ENCODE measurements at regions not wholly inside any gene's neighbourhood (a gene's known extent, or its start where the extent isn't known, plus 50 kb on each side); places are given as distances from the start of the nearest gene placed in this dataset.

- no CpG with 5 or more reads among the region's 2 CpGs for WGBS (ENCODE audit: insufficient coverage, insufficient read length)
- H3K27ac ChIP-seq (ENCODE audit: low read length), result no peak overlapping the region
- no peaks in the 10 kb centered on the region for H3K36me3 ChIP-seq (ENCODE audit: control insufficient read depth, insufficient read depth, low read length)
- no peaks in the 10 kb centered on the region for H3K9me3 ChIP-seq (ENCODE audit: control insufficient read depth, insufficient read depth, low read length)
- no peak for DNase-seq (ENCODE audit: low read depth, low spot score)
- no peaks in the 10 kb centered on the region for H3K27me3 ChIP-seq (ENCODE audit: control insufficient read depth, insufficient read depth, low read length)
- no peak overlapping the region for H3K4me3 ChIP-seq (ENCODE audit: low read length)
- no peaks in the 10 kb centered on the region for H3K4me1 ChIP-seq (ENCODE audit: control insufficient read depth, insufficient read depth, low read length)
Measured at GRCh38 chr3:23055733-23056376, 147.3 kb upstream of the UBE2E2 start.

- no peaks in the 10 kb centered on the region for H3K9me3 ChIP-seq (ENCODE audit: control insufficient read depth, insufficient read depth, low read length)
- H3K4me1 ChIP-seq (ENCODE audit: control insufficient read depth, insufficient read depth, low read length), result no peaks in the 10 kb centered on the region; the same call in 1 of the 2 replicates
- no peak overlapping the region for H3K4me3 ChIP-seq (ENCODE audit: low read length)
- WGBS (ENCODE audit: insufficient coverage, insufficient read length), result no CpG with 5 or more reads among the region's 1 CpG
- no peaks in the 10 kb centered on the region for H3K27me3 ChIP-seq (ENCODE audit: control insufficient read depth, insufficient read depth, low read length)
- no peak overlapping the region for H3K27ac ChIP-seq (ENCODE audit: low read length)
- DNase-seq (ENCODE audit: low read depth, low spot score), result no peak
- H3K36me3 ChIP-seq (ENCODE audit: control insufficient read depth, insufficient read depth, low read length), result no peaks in the 10 kb centered on the region
Measured at GRCh38 chr3:23062582-23062981, 140.5 kb upstream of the UBE2E2 start.

GRCh38 chr3:23062982-23063381, 140.1 kb upstream of the UBE2E2 start:
- DNase-seq (ENCODE audit: low read depth, low spot score), result no peak
- WGBS (ENCODE audit: insufficient coverage, insufficient read length), result no CpG with 5 or more reads among the region's 1 CpG
- Histone ChIP-seq H3K27ac (ENCODE audit: low read length) (no peak overlapping the region), H3K9me3 (ENCODE audit: control insufficient read depth, insufficient read depth, low read length) (no peaks in the 10 kb centered on the region), H3K4me3 (ENCODE audit: low read length) (no peak overlapping the region), H3K36me3 (ENCODE audit: control insufficient read depth, insufficient read depth, low read length) (no peaks in the 10 kb centered on the region), H3K27me3 (ENCODE audit: control insufficient read depth, insufficient read depth, low read length) (no peaks in the 10 kb centered on the region), H3K4me1 (ENCODE audit: control insufficient read depth, insufficient read depth, low read length) (no peaks in the 10 kb centered on the region; the same call in 1 of the 2 replicates)

- H3K36me3 ChIP-seq (ENCODE audit: control insufficient read depth, insufficient read depth, low read length), result no peaks in the 10 kb centered on the region
- no peaks in the 10 kb centered on the region for H3K9me3 ChIP-seq (ENCODE audit: control insufficient read depth, insufficient read depth, low read length)
- DNase-seq (ENCODE audit: low read depth, low spot score), result no peak
- H3K27me3 ChIP-seq (ENCODE audit: control insufficient read depth, insufficient read depth, low read length), result no peaks in the 10 kb centered on the region
- H3K27ac ChIP-seq (ENCODE audit: low read length), result no peak overlapping the region
- H3K4me1 ChIP-seq (ENCODE audit: control insufficient read depth, insufficient read depth, low read length), result peaks cover 1% of the 10 kb centered on the region; the same call in 1 of the 2 replicates
- no peak overlapping the region for H3K4me3 ChIP-seq (ENCODE audit: low read length)
Measured at GRCh38 chr3:23067116-23067515, 136.0 kb upstream of the UBE2E2 start.

- no peaks in the 10 kb centered on the region for H3K36me3 ChIP-seq (ENCODE audit: control insufficient read depth, insufficient read depth, low read length)
- no CpG with 5 or more reads among the region's 4 CpGs for WGBS (ENCODE audit: insufficient coverage, insufficient read length)
- peaks cover 1% of the 10 kb centered on the region; the same call in 1 of the 2 replicates for H3K4me1 ChIP-seq (ENCODE audit: control insufficient read depth, insufficient read depth, low read length)
- no peak overlapping the region for H3K27ac ChIP-seq (ENCODE audit: low read length)
- no peak for DNase-seq (ENCODE audit: low read depth, low spot score)
- no peak overlapping the region for H3K4me3 ChIP-seq (ENCODE audit: low read length)
- no peaks in the 10 kb centered on the region for H3K9me3 ChIP-seq (ENCODE audit: control insufficient read depth, insufficient read depth, low read length)
- no peaks in the 10 kb centered on the region for H3K27me3 ChIP-seq (ENCODE audit: control insufficient read depth, insufficient read depth, low read length)
Measured at GRCh38 chr3:23068016-23068728, 135.0 kb upstream of the UBE2E2 start.

- Histone ChIP-seq H3K9me3 (ENCODE audit: control insufficient read depth, insufficient read depth, low read length) (no peaks in the 10 kb centered on the region), H3K36me3 (ENCODE audit: control insufficient read depth, insufficient read depth, low read length) (no peaks in the 10 kb centered on the region), H3K27ac (ENCODE audit: low read length) (no peak overlapping the region), H3K4me3 (ENCODE audit: low read length) (no peak overlapping the region), H3K4me1 (ENCODE audit: control insufficient read depth, insufficient read depth, low read length) (peaks cover 1% of the 10 kb centered on the region; the same call in 1 of the 2 replicates), H3K27me3 (ENCODE audit: control insufficient read depth, insufficient read depth, low read length) (no peaks in the 10 kb centered on the region)
- WGBS (ENCODE audit: insufficient coverage, insufficient read length), result no CpG with 5 or more reads among the region's 2 CpGs
- no peak for DNase-seq (ENCODE audit: low read depth, low spot score)
Measured at GRCh38 chr3:23071296-23071695, 131.8 kb upstream of the UBE2E2 start.

- no peaks in the 10 kb centered on the region for H3K36me3 ChIP-seq (ENCODE audit: control insufficient read depth, insufficient read depth, low read length)
- no CpG with 5 or more reads among the region's 1 CpG for WGBS (ENCODE audit: insufficient coverage, insufficient read length)
- H3K9me3 ChIP-seq (ENCODE audit: control insufficient read depth, insufficient read depth, low read length), result no peaks in the 10 kb centered on the region
- H3K4me3 ChIP-seq (ENCODE audit: low read length), result no peak overlapping the region
- no peak for DNase-seq (ENCODE audit: low read depth, low spot score)
- no peak overlapping the region for H3K27ac ChIP-seq (ENCODE audit: low read length)
- no peaks in the 10 kb centered on the region for H3K27me3 ChIP-seq (ENCODE audit: control insufficient read depth, insufficient read depth, low read length)
- H3K4me1 ChIP-seq (ENCODE audit: control insufficient read depth, insufficient read depth, low read length), result peaks cover 1% of the 10 kb centered on the region; the same call in 1 of the 2 replicates
Measured at GRCh38 chr3:23071758-23072157, 131.4 kb upstream of the UBE2E2 start.

- no peaks in the 10 kb centered on the region for H3K9me3 ChIP-seq (ENCODE audit: control insufficient read depth, insufficient read depth, low read length)
- H3K4me3 ChIP-seq (ENCODE audit: low read length), result no peak overlapping the region
- WGBS (ENCODE audit: insufficient coverage, insufficient read length), result no CpG with 5 or more reads among the region's 1 CpG
- H3K27me3 ChIP-seq (ENCODE audit: control insufficient read depth, insufficient read depth, low read length), result no peaks in the 10 kb centered on the region
- H3K4me1 ChIP-seq (ENCODE audit: control insufficient read depth, insufficient read depth, low read length), result 0 out of 2 replicates have a peak, but pooled peaks cover 1% of the 10 kb centered on the region
- DNase-seq (ENCODE audit: low read depth, low spot score), result no peak
- no peak overlapping the region for H3K27ac ChIP-seq (ENCODE audit: low read length)
- H3K36me3 ChIP-seq (ENCODE audit: control insufficient read depth, insufficient read depth, low read length), result no peaks in the 10 kb centered on the region
Measured at GRCh38 chr3:23072693-23073092, 130.4 kb upstream of the UBE2E2 start.

- Histone ChIP-seq H3K4me3 (ENCODE audit: low read length) (no peak overlapping the region), H3K36me3 (ENCODE audit: control insufficient read depth, insufficient read depth, low read length) (no peaks in the 10 kb centered on the region), H3K4me1 (ENCODE audit: control insufficient read depth, insufficient read depth, low read length) (0 out of 2 replicates have a peak, but pooled peaks cover 1% of the 10 kb centered on the region), H3K27ac (ENCODE audit: low read length) (no peak overlapping the region), H3K27me3 (ENCODE audit: control insufficient read depth, insufficient read depth, low read length) (no peaks in the 10 kb centered on the region), H3K9me3 (ENCODE audit: control insufficient read depth, insufficient read depth, low read length) (no peaks in the 10 kb centered on the region)
- no peak for DNase-seq (ENCODE audit: low read depth, low spot score)
- WGBS (ENCODE audit: insufficient coverage, insufficient read length), result no CpG with 5 or more reads among the region's 5 CpGs
Measured at GRCh38 chr3:23073724-23074305, 129.3 kb upstream of the UBE2E2 start.

- no CpG with 5 or more reads among the region's 2 CpGs for WGBS (ENCODE audit: insufficient coverage, insufficient read length)
- no peaks in the 10 kb centered on the region for H3K9me3 ChIP-seq (ENCODE audit: control insufficient read depth, insufficient read depth, low read length)
- H3K4me1 ChIP-seq (ENCODE audit: control insufficient read depth, insufficient read depth, low read length), result peaks cover 5% of the 10 kb centered on the region; the same call in 1 of the 2 replicates
- no peak for DNase-seq (ENCODE audit: low read depth, low spot score)
- H3K4me3 ChIP-seq (ENCODE audit: low read length), result no peak overlapping the region
- no peaks in the 10 kb centered on the region for H3K36me3 ChIP-seq (ENCODE audit: control insufficient read depth, insufficient read depth, low read length)
- no peaks in the 10 kb centered on the region for H3K27me3 ChIP-seq (ENCODE audit: control insufficient read depth, insufficient read depth, low read length)
- no peak overlapping the region for H3K27ac ChIP-seq (ENCODE audit: low read length)
Measured at GRCh38 chr3:23075496-23075895, 127.6 kb upstream of the UBE2E2 start.
